ENCODE measurements at regions not wholly inside any gene's neighbourhood (a gene's known extent, or its start where the extent isn't known, plus 50 kb on each side); places are given as distances from the start of the nearest gene placed in this dataset.

GRCh38 chr5:130452744-130453143, 548.5 kb downstream of the CHSY3 start:
- no peak for TF ChIP-seq CTCF (IDR thresholded peaks at IDR 0.05)
- no peaks in the 10 kb centered on the region for H3K27me3 ChIP-seq
- no peaks in the 10 kb centered on the region for H3K36me3 ChIP-seq
- intact Hi-C loops (cut with DNase I): no loop called here
- no peak overlapping the region for H3K9ac ChIP-seq (ENCODE audit: low read depth in 2 of 2, low read length in 2 of 2)
- no peaks in the 10 kb centered on the region for H3K9me3 ChIP-seq
- no peak overlapping the region for H3K4me3 ChIP-seq
- no peak overlapping the region for H3K27ac ChIP-seq
- DNase-seq: no peak
- no peaks in the 10 kb centered on the region for H3K4me1 ChIP-seq

GRCh38 chr5:130436430-130436829, 532.2 kb downstream of the CHSY3 start:
- H3K27me3 ChIP-seq: no peaks in the 10 kb centered on the region

GRCh38 chr5:130427222-130427955, 523.1 kb downstream of the CHSY3 start:
- intact Hi-C loops (cut with DNase I): no loop called here
- Histone ChIP-seq H3K4me1 (no peaks in the 10 kb centered on the region), H3K4me3 (no peak overlapping the region), H3K9ac (ENCODE audit: low read depth in 2 of 2, low read length in 2 of 2) (no peak overlapping the region), H3K9me3 (no peaks in the 10 kb centered on the region), H3K36me3 (no peaks in the 10 kb centered on the region), H3K27ac (no peak overlapping the region), H3K27me3 (no peaks in the 10 kb centered on the region)
- TF ChIP-seq CTCF (IDR thresholded peaks at IDR 0.05): no peak
- DNase-seq: no peak

More at GRCh38 chr5:130436430-130436829, 532.2 kb downstream of the CHSY3 start:
- no peak for TF ChIP-seq CTCF (IDR thresholded peaks at IDR 0.05)
- no peaks in the 10 kb centered on the region for H3K4me1 ChIP-seq
- H3K9me3 ChIP-seq: no peaks in the 10 kb centered on the region
- no peak overlapping the region for H3K9ac ChIP-seq (ENCODE audit: low read depth in 2 of 2, low read length in 2 of 2)
- intact Hi-C loops (cut with DNase I): no loop called here
- DNase-seq: no peak
- H3K4me3 ChIP-seq: no peak overlapping the region
- no peak overlapping the region for H3K27ac ChIP-seq
- H3K36me3 ChIP-seq: no peaks in the 10 kb centered on the region

GRCh38 chr5:130425424-130425823, 521.2 kb downstream of the CHSY3 start:
- Histone ChIP-seq H3K27me3 (no peaks in the 10 kb centered on the region), H3K4me3 (no peak overlapping the region), H3K27ac (no peak overlapping the region), H3K9me3 (no peaks in the 10 kb centered on the region), H3K9ac (ENCODE audit: low read depth in 2 of 2, low read length in 2 of 2) (no peak overlapping the region), H3K36me3 (no peaks in the 10 kb centered on the region), H3K4me1 (no peaks in the 10 kb centered on the region)
- DNase-seq: no peak
- no peak for TF ChIP-seq CTCF (IDR thresholded peaks at IDR 0.05)
- intact Hi-C loops (cut with DNase I): no loop called here

GRCh38 chr5:130424341-130424740, 520.1 kb downstream of the CHSY3 start:
- intact Hi-C loops (cut with DNase I): no loop called here
- Histone ChIP-seq H3K4me3 (no peak overlapping the region), H3K4me1 (no peaks in the 10 kb centered on the region), H3K27me3 (no peaks in the 10 kb centered on the region), H3K9ac (ENCODE audit: low read depth in 2 of 2, low read length in 2 of 2) (no peak overlapping the region), H3K27ac (no peak overlapping the region), H3K9me3 (no peaks in the 10 kb centered on the region), H3K36me3 (no peaks in the 10 kb centered on the region)
- no peak for TF ChIP-seq CTCF (IDR thresholded peaks at IDR 0.05)
- DNase-seq: no peak

Data from colonic mucosa (tissue), 4 donors.